ENCODE measurements at regions not wholly inside any gene's neighbourhood (a gene's known extent, or its start where the extent isn't known, plus 50 kb on each side); places are given as distances from the start of the nearest gene placed in this dataset.

DNA sequence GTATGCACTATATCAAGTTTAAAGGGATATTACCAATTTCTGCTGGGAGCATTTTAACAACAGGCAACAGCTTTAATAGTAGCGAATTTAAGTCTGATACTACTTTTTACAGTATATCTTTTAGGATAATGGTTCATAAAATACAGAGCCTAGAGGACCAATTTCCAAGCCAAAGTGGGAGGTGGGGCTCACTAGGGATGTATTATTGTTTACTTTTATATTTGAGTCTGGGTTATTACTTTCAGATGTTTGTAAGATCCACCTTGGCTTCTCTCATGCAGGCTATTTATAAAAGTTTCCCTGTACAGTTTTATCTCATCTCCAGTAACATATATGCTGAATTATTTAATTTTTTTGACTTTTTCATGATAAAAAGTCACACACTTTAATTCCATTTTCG, 242.0 kb downstream of the CMPK2 start:
- Histone ChIP-seq H3K79me2 (ENCODE audit: insufficient read depth, low read length) (no peaks in the 10 kb centered on the region), H3K4me1 (ENCODE audit: insufficient read depth, low read length) (no peaks in the 10 kb centered on the region), H3K4me3 (ENCODE audit: low read depth in 1 of 2, low read length in 2 of 2) (no peak overlapping the region), H3K27me3 (ENCODE audit: insufficient read depth, low read length, poor library complexity) (peaks cover 3% of the 10 kb centered on the region), H4K20me1 (ENCODE audit: insufficient read depth, low read length) (no peaks in the 10 kb centered on the region), H3K9me3 (ENCODE audit: insufficient read depth, low read length, severe bottlenecking) (no peaks in the 10 kb centered on the region), H3K4me2 (ENCODE audit: insufficient read depth, low read length) (no peak overlapping the region), H2AFZ (ENCODE audit: low read depth, low read length) (no peak overlapping the region), H3K27ac (ENCODE audit: low read length) (no peak overlapping the region), H3K36me3 (ENCODE audit: insufficient read depth, low read length) (no peaks in the 10 kb centered on the region), H3K9ac (ENCODE audit: low read depth, low read length) (no peak overlapping the region)
- TF ChIP-seq EZH2 (IDR thresholded peaks at IDR 0.05; ENCODE audit: borderline replicate concordance, low read depth, low read length, severe bottlenecking), result no peak
- TF ChIP-seq, protein P1, sequence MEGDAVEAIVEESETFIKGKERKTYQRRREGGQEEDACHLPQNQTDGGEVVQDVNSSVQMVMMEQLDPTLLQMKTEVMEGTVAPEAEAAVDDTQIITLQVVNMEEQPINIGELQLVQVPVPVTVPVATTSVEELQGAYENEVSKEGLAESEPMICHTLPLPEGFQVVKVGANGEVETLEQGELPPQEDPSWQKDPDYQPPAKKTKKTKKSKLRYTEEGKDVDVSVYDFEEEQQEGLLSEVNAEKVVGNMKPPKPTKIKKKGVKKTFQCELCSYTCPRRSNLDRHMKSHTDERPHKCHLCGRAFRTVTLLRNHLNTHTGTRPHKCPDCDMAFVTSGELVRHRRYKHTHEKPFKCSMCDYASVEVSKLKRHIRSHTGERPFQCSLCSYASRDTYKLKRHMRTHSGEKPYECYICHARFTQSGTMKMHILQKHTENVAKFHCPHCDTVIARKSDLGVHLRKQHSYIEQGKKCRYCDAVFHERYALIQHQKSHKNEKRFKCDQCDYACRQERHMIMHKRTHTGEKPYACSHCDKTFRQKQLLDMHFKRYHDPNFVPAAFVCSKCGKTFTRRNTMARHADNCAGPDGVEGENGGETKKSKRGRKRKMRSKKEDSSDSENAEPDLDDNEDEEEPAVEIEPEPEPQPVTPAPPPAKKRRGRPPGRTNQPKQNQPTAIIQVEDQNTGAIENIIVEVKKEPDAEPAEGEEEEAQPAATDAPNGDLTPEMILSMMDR (IDR thresholded peaks at IDR 0.05; ENCODE audit: borderline replicate concordance, extremely low read depth, low read length, poor library complexity, severe bottlenecking), result no peak
- DNase-seq (no peak), ATAC-seq (ENCODE audit: insufficient read depth, low read depth) (no peak)

DNA sequence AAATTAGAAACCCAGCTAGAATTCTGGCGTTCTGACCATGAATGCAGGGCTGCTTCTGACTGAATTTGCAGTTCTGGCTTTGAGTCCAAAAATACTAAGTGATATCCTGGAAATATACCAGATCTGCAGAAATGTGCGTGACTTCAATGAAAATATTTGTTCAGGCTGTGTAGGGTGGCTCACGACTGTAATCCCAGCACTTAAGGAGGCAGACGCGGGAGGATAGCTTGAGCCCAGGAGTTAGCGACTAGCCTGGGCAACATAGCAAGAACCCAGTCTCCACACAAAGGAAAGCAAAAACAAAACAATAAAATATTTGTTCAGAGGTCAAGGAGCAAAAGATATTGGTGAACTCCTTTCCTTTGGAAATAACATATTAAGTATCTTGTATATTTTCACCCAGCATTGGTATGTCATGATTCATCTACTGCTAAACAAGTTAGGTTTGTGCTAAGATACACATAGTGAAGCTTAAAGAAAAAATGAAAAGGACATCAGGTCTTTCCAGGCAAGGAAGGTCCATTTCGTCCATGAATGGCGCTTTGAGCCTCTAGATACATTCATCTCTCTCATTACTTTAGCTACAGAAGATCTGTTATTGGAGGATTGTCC, 239.2 kb downstream of the CMPK2 start:
- Histone ChIP-seq H3K4me1 (ENCODE audit: insufficient read depth, low read length) (no peaks in the 10 kb centered on the region), H3K9me3 (ENCODE audit: insufficient read depth, low read length, severe bottlenecking) (no peaks in the 10 kb centered on the region), H3K9ac (ENCODE audit: low read depth, low read length) (no peak overlapping the region), H3K36me3 (ENCODE audit: insufficient read depth, low read length) (no peaks in the 10 kb centered on the region), H3K79me2 (ENCODE audit: insufficient read depth, low read length) (no peaks in the 10 kb centered on the region), H3K4me3 (ENCODE audit: low read depth in 1 of 2, low read length in 2 of 2) (no peak overlapping the region), H3K27me3 (ENCODE audit: insufficient read depth, low read length, poor library complexity) (peaks cover 5% of the 10 kb centered on the region), H3K4me2 (ENCODE audit: insufficient read depth, low read length) (no peak overlapping the region), H4K20me1 (ENCODE audit: insufficient read depth, low read length) (no peaks in the 10 kb centered on the region), H3K27ac (ENCODE audit: low read length) (no peak overlapping the region), H2AFZ (ENCODE audit: low read depth, low read length) (no peak overlapping the region)
- no peak for ATAC-seq (ENCODE audit: insufficient read depth, low read depth)
- no peak for TF ChIP-seq EZH2 (IDR thresholded peaks at IDR 0.05; ENCODE audit: borderline replicate concordance, low read depth, low read length, severe bottlenecking)
- TF ChIP-seq, protein P1 (IDR thresholded peaks at IDR 0.05; ENCODE audit: borderline replicate concordance, extremely low read depth, low read length, poor library complexity, severe bottlenecking), result no peak
- DNase-seq, result no peak

DNA sequence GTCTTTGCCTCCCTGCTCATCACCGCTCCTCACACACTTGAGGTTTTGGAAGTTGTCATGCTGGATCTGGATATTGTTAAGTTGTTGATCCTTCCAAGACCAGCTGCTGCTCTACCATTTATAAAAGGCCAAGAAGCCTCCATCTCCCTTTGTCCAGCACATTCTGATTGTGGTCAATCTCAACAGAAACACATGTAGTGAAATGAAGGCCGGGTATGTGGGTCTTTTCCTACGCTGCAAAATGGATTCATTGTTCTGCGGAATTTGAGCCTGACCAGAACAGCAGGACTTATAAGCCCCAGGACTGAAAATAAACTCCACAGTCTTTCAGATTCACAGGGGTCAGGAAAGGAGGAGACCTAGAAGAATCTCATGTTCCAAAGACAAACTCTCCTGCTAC, 238.4 kb downstream of the CMPK2 start:
- no peak overlapping the region for H3K27ac ChIP-seq (ENCODE audit: low read length)
- H3K36me3 ChIP-seq (ENCODE audit: insufficient read depth, low read length), result no peaks in the 10 kb centered on the region
- ATAC-seq (ENCODE audit: insufficient read depth, low read depth) (no peak), DNase-seq (no peak)
- TF ChIP-seq, protein P1 (IDR thresholded peaks at IDR 0.05; ENCODE audit: borderline replicate concordance, extremely low read depth, low read length, poor library complexity, severe bottlenecking), result no peak
- no peak for TF ChIP-seq EZH2 (IDR thresholded peaks at IDR 0.05; ENCODE audit: borderline replicate concordance, low read depth, low read length, severe bottlenecking)
- H2AFZ ChIP-seq (ENCODE audit: low read depth, low read length), result no peak overlapping the region
- no peak overlapping the region for H3K4me3 ChIP-seq (ENCODE audit: low read depth in 1 of 2, low read length in 2 of 2)
- no peaks in the 10 kb centered on the region for H3K9me3 ChIP-seq (ENCODE audit: insufficient read depth, low read length, severe bottlenecking)
- no peaks in the 10 kb centered on the region for H3K4me1 ChIP-seq (ENCODE audit: insufficient read depth, low read length)
- peaks cover 5% of the 10 kb centered on the region for H3K27me3 ChIP-seq (ENCODE audit: insufficient read depth, low read length, poor library complexity)
- no peak overlapping the region for H3K9ac ChIP-seq (ENCODE audit: low read depth, low read length)
- H3K4me2 ChIP-seq (ENCODE audit: insufficient read depth, low read length), result no peak overlapping the region
- no peaks in the 10 kb centered on the region for H3K79me2 ChIP-seq (ENCODE audit: insufficient read depth, low read length)
- H4K20me1 ChIP-seq (ENCODE audit: insufficient read depth, low read length), result no peaks in the 10 kb centered on the region
